ENCODE measurements at regions not wholly inside any gene's neighbourhood (a gene's known extent, or its start where the extent isn't known, plus 50 kb on each side); places are given as distances from the start of the nearest gene placed in this dataset.

DNA sequence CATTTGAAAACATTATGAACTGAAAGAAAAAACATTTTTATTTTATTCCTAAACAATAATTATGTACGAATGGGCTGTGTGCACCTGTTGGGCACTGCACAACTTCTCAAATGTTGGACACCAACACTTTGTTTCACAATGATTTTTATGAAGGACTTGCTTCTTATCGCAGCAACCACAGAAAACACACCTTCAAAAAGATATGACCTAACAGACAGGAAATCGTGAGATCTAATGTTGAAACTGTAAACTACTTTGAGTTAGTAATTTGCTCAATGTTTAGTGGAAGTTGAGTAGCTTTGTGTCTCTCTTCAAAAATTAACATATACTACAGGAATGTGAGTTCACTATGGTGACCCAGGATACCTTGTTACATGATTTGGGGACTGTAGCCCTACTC, 98.6 kb downstream of the NXPE2 start (continued):
- TF ChIP-seq ZNF687 (IDR thresholded peaks at IDR 0.05): no peak
- TF ChIP-seq CREB1 (IDR thresholded peaks at IDR 0.05; ENCODE audit: low read depth): no peak

- ChIA-PET POLR2A (no interaction called here), CTCF (no interaction called here), RAD21 (ENCODE audit: unreplicated experiment) (no interaction called here), SMC1A (ENCODE audit: uncharacterized antibody, unreplicated experiment) (no interaction called here)
- intact Hi-C loops (cut with micrococcal nuclease; ENCODE audit: unreplicated experiment): no loop called here
- H3K9me3 ChIP-seq (replicated peaks; ENCODE audit: control insufficient read depth, insufficient read depth, low read length): no peaks in the 10 kb centered on the region
- H2AFZ ChIP-seq (ENCODE audit: control insufficient read depth, low read depth, low read length): no peak overlapping the region
- H3K79me2 ChIP-seq (ENCODE audit: control insufficient read depth, insufficient read depth, low read length): no peaks in the 10 kb centered on the region
- no TSS peak for BruUV-seq (replicated peaks)
- no peaks in the 10 kb centered on the region for H3K27me3 ChIP-seq (replicated peaks in 1 of 2; ENCODE audit: control insufficient read depth in 2 of 2, insufficient read depth in 2 of 2, low read length in 1 of 2)
- FAIRE-seq (no peak), ATAC-seq (no peak), DNase-seq (ENCODE audit: low read depth, low spot score) (no peak)
- in situ Hi-C loops (cut with MboI): no loop called here
- no peak overlapping the region for H3K4me2 ChIP-seq (ENCODE audit: control insufficient read depth, insufficient read depth)
- H3K9ac ChIP-seq (ENCODE audit: control insufficient read depth, insufficient read depth, low read length): no peak overlapping the region
- H3K36me3 ChIP-seq (ENCODE audit: control insufficient read depth in 2 of 2, insufficient read depth in 2 of 2, low read length in 1 of 2): no peaks in the 10 kb centered on the region
- H3K27ac ChIP-seq (ENCODE audit: control insufficient read depth, insufficient read depth): no peak overlapping the region
- 29% methylated on average over 10 of the region's 10 CpGs for WGBS (ENCODE audit: insufficient coverage, insufficient replicate concordance, low lambda C conversion rate, missing lambda C conversion rate)
- H4K20me1 ChIP-seq (ENCODE audit: control insufficient read depth, insufficient read depth): no peaks in the 10 kb centered on the region
- TF ChIP-seq MTA2 (IDR thresholded peaks at IDR 0.05; ENCODE audit: low read depth): no peak
- TF ChIP-seq SUZ12 (IDR thresholded peaks at IDR 0.05; ENCODE audit: unreplicated experiment): no peak
- no peak for TF ChIP-seq ZNF274 (IDR thresholded peaks at IDR 0.05; ENCODE audit: insufficient read depth, insufficient read length)
- no peak for TF ChIP-seq BCL3 (IDR thresholded peaks at IDR 0.05; ENCODE audit: borderline replicate concordance, insufficient read depth, low read depth, low read length, poor library complexity, severe bottlenecking)
- TF ChIP-seq PKNOX1 (IDR thresholded peaks at IDR 0.05): no peak
- no peak for TF ChIP-seq SMAD5 (IDR thresholded peaks at IDR 0.05; ENCODE audit: low read depth)
- TF ChIP-seq WRNIP1 (IDR thresholded peaks at IDR 0.05; ENCODE audit: borderline replicate concordance, low read depth, low read length): no peak
- no peak for TF ChIP-seq ZNF384 (IDR thresholded peaks at IDR 0.05; ENCODE audit: borderline replicate concordance, low read depth, low read length)
- no peak for TF ChIP-seq ZZZ3 (IDR thresholded peaks at IDR 0.05; ENCODE audit: control insufficient read depth, insufficient read length, low read depth)
- no peak for TF ChIP-seq RELB (IDR thresholded peaks at IDR 0.05; ENCODE audit: low read depth)
- no peak for TF ChIP-seq IRF4 (IDR thresholded peaks at IDR 0.05; ENCODE audit: low read depth, low read length)
- no peak for TF ChIP-seq ETV6 (conservative IDR thresholded peaks at IDR 0.05 in 1 of 2, IDR thresholded peaks at IDR 0.05 in 1 of 2; ENCODE audit: borderline replicate concordance in 1 of 2, low read depth in 1 of 2)
- H3K4me3 ChIP-seq: no peak overlapping the region
- H3K4me1 ChIP-seq (ENCODE audit: control insufficient read depth, insufficient read depth, low read length): no peaks in the 10 kb centered on the region
Measured at GRCh38 chr11:114779189-114779588, 100.9 kb downstream of the NXPE2 start.

Data from GM12878 (cell line).